Upper lobe of left lung (tissue), 4 donors: ENCODE measurements at regions not wholly inside any gene's neighbourhood (a gene's known extent, or its start where the extent isn't known, plus 50 kb on each side); places are given as distances from the start of the nearest gene placed in this dataset.

Experiments
- CTCF ChIP-seq, 6 experiments: fragments of 450-650 bp in 4 of 6; fragments of 200-600 bp in 2 of 6; sonication (generic) in 2 of 6; IDR thresholded peaks; one replicate each; pipeline ENCODE4 v1.5.1; 2016 to 2019; ENCODE audit warnings: antibody characterized with exemption in 6 of 6
- POLR2A ChIP-seq, 4 donors: fragments of 450-650 bp; IDR thresholded peaks; one replicate each; pipeline ENCODE4 v1.5.1; 2016 to 2017; ENCODE audit warnings: antibody characterized with exemption in 4 of 4, mild to moderate bottlenecking in 2 of 4

GRCh38 chr9:117551171-117551570, 136.3 kb upstream of the ASTN2 start:
- TF ChIP-seq CTCF (IDR thresholded peaks at IDR 0.05), result no peak
- no peak for TF ChIP-seq POLR2A (IDR thresholded peaks at IDR 0.05)
